T-helper 1 cell treated with Interleukin-12 subunit alpha and Interleukin-12 subunit beta and Interleukin-4 antibody, amounts not matched to agents 30 μg/mL and 1 μg/mL, for 36 hours (primary cell): ENCODE measurements at regions not wholly inside any gene's neighbourhood (a gene's known extent, or its start where the extent isn't known, plus 50 kb on each side); places are given as distances from the start of the nearest gene placed in this dataset.
"Not testable (repeated sequence)": the region's sequence is repeated elsewhere in the genome, so short reads cannot be mapped to it uniquely, and the experiment has no call there.

ENCODE experiments used
- H3K27ac Mint-ChIP-seq: one replicate; pipeline ENCODE4 v1.8.0; 2021; ENCODE audit warnings: mild to moderate bottlenecking, mixed read lengths
- H3K27me3 Mint-ChIP-seq: one replicate; pipeline ENCODE4 v1.8.0; 2021; ENCODE audit warnings: low read depth, mixed read lengths
- H3K36me3 Mint-ChIP-seq: one replicate; pipeline ENCODE4 v1.8.0; 2021; ENCODE audit warnings: low read depth, mixed read lengths
- H3K4me1 Mint-ChIP-seq: one replicate; pipeline ENCODE4 v1.8.0; 2021; ENCODE audit warnings: low read depth, mixed read lengths
- H3K4me3 Mint-ChIP-seq: one replicate; pipeline ENCODE4 v1.8.0; 2021; ENCODE audit warnings: mild to moderate bottlenecking, moderate library complexity, mixed read lengths
- H3K9me3 Mint-ChIP-seq: one replicate; pipeline ENCODE4 v1.8.0; 2021; ENCODE audit warnings: mixed read lengths

DNA sequence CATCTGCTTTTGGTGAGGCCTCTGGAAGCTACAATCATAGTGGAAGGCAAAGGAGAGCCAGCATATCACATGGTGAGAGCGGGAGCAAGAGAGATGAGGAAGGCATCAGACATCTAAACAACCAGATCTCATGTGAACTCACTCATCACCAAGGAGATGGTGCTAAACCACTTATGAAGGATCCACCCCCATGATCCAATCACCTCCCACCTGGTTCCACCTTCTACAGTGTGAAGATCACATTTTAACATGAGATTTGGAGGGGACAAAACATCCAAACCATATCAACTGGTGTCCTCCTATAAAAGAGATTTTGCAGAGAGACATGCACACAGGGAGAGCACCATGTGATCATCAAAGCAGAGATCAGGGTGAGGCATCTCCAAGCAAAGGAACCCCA is 578.6 kb downstream of the MATN1 start:
- Mint-ChIP-seq H3K4me3 (no peak overlapping the region), H3K27ac (no peak overlapping the region), H3K4me1 (no peaks in the 10 kb centered on the region), H3K27me3 (peaks cover 10% of the 10 kb centered on the region), H3K36me3 (no peaks in the 10 kb centered on the region), H3K9me3 (no peaks in the 10 kb centered on the region)

DNA sequence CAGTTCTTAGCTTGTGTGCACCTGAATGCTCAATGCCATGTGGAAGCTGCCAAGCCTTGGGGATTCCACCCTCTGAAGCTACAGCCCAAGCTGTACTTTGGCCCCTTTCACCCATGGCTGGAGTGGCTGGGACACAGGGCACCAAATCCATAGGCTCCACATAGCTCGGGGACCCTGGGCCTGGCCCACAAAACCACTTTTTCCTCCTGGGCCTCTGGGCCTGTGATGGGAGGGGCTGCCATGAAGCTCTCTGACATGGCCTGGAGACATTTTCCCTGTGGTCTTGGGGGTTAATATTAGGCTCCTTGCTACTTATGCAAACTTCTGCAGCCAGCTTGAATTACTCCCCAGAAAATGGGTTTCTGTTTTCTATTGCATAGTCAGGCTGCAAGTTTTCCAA is 579.9 kb downstream of the MATN1 start:
- Mint-ChIP-seq H3K4me3 (no peak overlapping the region), H3K9me3 (no peaks in the 10 kb centered on the region), H3K36me3 (no peaks in the 10 kb centered on the region), H3K27ac (no peak overlapping the region), H3K4me1 (no peaks in the 10 kb centered on the region), H3K27me3 (peaks cover 10% of the 10 kb centered on the region)

DNA sequence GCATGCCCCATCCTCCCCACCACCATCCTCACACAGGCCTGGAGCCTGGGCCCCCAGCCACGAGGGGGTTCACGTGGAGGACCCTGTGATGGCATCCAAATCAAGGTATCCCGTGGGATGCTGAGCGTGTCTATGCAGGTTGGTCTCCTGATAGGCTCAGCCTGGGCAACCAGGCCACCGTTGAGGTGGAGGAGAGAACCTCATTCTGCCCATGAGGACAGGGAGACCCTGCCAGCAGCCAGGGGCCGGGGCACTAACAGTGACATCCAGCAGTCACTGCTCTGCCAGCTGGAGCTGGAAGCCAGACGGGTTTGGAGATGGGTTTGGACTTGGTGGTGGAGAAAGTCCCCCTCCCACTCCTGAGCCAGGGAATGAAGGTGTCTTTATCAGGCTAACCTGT is 582.8 kb downstream of the MATN1 start:
- no peak overlapping the region for H3K27ac Mint-ChIP-seq
- H3K4me3 Mint-ChIP-seq = no peak overlapping the region
- H3K36me3 Mint-ChIP-seq = no peaks in the 10 kb centered on the region
- H3K27me3 Mint-ChIP-seq = peaks cover 6% of the 10 kb centered on the region
- no peaks in the 10 kb centered on the region for H3K9me3 Mint-ChIP-seq
- no peaks in the 10 kb centered on the region for H3K4me1 Mint-ChIP-seq

- H3K36me3 Mint-ChIP-seq = no peaks in the 10 kb centered on the region
Observed at GRCh38 chr1:30138891-30139290, 584.5 kb downstream of the MATN1 start.

GRCh38 chr1:30137001-30137400 is 586.4 kb downstream of the MATN1 start:
- Mint-ChIP-seq H3K4me3 (no peak overlapping the region), H3K27me3 (no peaks in the 10 kb centered on the region), H3K27ac (no peak overlapping the region), H3K36me3 (no peaks in the 10 kb centered on the region), H3K9me3 (no peaks in the 10 kb centered on the region), H3K4me1 (no peaks in the 10 kb centered on the region)

More at GRCh38 chr1:30138891-30139290, 584.5 kb downstream of the MATN1 start:
- no peak overlapping the region for H3K27ac Mint-ChIP-seq
- H3K9me3 Mint-ChIP-seq = no peaks in the 10 kb centered on the region
- peaks cover 2% of the 10 kb centered on the region for H3K27me3 Mint-ChIP-seq
- H3K4me1 Mint-ChIP-seq = no peaks in the 10 kb centered on the region
- H3K4me3 Mint-ChIP-seq = no peak overlapping the region

DNA sequence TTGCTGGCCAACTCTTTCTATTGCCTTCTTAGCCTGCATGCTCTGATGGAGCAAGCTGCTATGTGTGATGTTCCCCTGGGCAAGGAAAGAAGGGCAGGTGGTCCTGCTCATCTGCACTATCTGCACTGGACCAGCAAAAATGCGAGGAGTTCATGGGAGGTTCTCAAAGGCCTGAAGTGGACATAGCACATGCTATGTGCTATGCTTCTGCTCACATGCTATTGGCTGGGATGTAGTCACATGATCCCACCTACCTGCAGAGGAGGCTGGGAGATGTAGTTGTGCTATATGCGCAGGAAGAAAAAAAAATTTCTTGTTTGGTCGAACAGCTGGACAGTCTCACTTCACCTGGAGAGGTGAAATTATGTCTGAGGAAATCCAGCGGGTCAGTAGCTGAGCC is 587.7 kb downstream of the MATN1 start:
- H3K27me3 Mint-ChIP-seq = no peaks in the 10 kb centered on the region
- H3K4me3 Mint-ChIP-seq = no peak overlapping the region
- H3K36me3 Mint-ChIP-seq = no peaks in the 10 kb centered on the region
- no peaks in the 10 kb centered on the region for H3K4me1 Mint-ChIP-seq
- no peak overlapping the region for H3K27ac Mint-ChIP-seq
- H3K9me3 Mint-ChIP-seq = no peaks in the 10 kb centered on the region

- Mint-ChIP-seq H3K9me3 (no peaks in the 10 kb centered on the region), H3K36me3 (no peaks in the 10 kb centered on the region), H3K4me1 (no peaks in the 10 kb centered on the region), H3K27ac (no peak overlapping the region), H3K4me3 (no peak overlapping the region), H3K27me3 (no peaks in the 10 kb centered on the region)
Observed at GRCh38 chr1:30134466-30135217, 588.7 kb downstream of the MATN1 start.

DNA sequence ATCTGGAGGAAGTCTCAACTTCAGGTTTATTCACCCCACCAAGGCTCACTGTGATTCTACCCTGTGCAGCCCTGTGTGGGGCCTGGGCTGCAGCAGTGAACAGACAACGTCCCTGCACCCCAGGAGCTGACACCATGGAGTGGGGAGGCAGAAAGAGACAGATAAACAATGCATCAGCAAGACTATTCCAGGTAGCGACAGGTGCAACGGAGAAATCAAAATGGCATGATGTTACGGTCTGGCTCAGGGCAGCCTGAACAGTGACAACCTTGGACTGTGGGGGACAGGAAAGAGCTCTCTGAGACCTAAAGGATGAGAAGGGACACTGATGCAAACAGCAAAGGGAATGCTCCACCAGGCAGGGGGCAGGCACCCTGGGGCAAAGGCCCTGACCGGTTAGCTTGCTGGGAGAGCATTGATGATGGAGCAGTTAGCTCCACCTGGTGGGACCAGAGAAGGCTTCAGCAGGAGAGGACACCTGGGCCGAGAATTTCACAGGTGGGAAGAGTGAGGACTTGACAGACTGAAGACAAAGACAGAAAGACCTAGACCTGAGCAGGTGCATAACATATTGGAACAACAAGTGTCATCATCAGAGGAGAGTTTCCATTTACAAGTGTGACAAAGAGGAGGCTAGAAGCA is 589.9 kb downstream of the MATN1 start:
- no peaks in the 10 kb centered on the region for H3K36me3 Mint-ChIP-seq
- no peaks in the 10 kb centered on the region for H3K4me1 Mint-ChIP-seq
- H3K27ac Mint-ChIP-seq = no peak overlapping the region
- H3K4me3 Mint-ChIP-seq = no peak overlapping the region
- no peaks in the 10 kb centered on the region for H3K9me3 Mint-ChIP-seq
- H3K27me3 Mint-ChIP-seq = no peaks in the 10 kb centered on the region

- Mint-ChIP-seq H3K27ac (no peak overlapping the region), H3K36me3 (no peaks in the 10 kb centered on the region), H3K9me3 (no peaks in the 10 kb centered on the region), H3K4me1 (no peaks in the 10 kb centered on the region), H3K4me3 (no peak overlapping the region), H3K27me3 (no peaks in the 10 kb centered on the region)
Observed at GRCh38 chr1:30132602-30133286, 590.6 kb downstream of the MATN1 start.

GRCh38 chr1:30130566-30130965 is 592.8 kb downstream of the MATN1 start:
- H3K27ac Mint-ChIP-seq, H3K4me1 Mint-ChIP-seq, H3K4me3 Mint-ChIP-seq, H3K9me3 Mint-ChIP-seq, H3K27me3 Mint-ChIP-seq, H3K36me3 Mint-ChIP-seq: not testable (repeated sequence)

DNA sequence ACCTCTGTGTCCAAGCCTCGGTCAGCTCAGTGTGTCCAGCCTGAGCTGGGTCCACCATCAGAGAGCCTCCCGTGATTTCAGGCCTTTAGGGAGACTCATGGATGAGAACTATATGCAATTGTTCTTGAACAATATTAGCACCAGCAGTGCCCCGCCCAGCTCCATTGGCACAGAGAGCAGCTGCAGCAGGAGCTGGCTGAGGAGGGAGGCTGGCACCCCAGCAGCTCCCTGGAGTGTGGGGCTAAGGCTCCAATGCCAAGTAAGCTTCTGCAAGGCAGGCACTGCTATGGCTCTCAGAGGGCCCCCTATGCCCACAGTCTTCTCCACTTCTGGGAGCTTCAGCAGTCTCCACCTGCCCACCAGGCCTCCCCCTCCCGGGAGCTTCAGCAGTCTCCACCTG is 593.3 kb downstream of the MATN1 start:
- Mint-ChIP-seq H3K27me3 (no peaks in the 10 kb centered on the region), H3K36me3 (no peaks in the 10 kb centered on the region), H3K4me3 (no peak overlapping the region), H3K4me1 (no peaks in the 10 kb centered on the region), H3K27ac (no peak overlapping the region), H3K9me3 (no peaks in the 10 kb centered on the region)

DNA sequence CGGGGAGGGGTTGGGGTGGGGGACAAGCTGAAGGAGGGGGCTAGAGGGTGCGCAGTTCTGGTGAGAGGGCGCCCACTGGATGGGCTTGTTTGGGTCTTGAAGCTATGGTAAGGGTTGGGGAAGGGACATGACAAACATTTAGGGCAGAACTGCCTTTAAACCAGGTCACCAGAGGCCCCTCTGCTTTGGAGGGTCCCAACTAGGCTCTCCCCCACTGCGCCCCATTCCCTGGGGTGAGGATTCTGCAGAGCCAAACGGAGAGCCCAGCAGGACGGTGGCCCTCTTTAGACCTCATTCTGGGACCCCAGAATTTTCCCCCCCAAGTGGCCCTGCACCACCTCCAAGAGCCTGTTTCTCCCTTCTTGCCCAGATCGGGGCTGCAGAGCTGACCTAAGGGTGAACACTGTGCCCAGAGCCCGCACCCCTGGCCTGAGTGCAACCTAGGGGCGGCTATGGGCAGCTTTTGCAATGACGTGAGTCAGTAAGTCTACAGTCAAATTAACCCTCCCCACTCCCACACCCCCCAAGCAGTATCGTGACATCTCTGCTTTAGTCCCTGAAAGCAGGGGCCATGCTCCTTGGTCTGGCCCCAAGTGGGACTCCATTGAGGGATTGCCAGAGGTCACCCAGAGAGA is 593.8 kb downstream of the MATN1 start:
- H3K36me3 Mint-ChIP-seq = no peaks in the 10 kb centered on the region
- no peak overlapping the region for H3K4me3 Mint-ChIP-seq
- no peak overlapping the region for H3K27ac Mint-ChIP-seq
- H3K27me3 Mint-ChIP-seq = no peaks in the 10 kb centered on the region
- no peaks in the 10 kb centered on the region for H3K4me1 Mint-ChIP-seq
- no peaks in the 10 kb centered on the region for H3K9me3 Mint-ChIP-seq

- H3K4me3 Mint-ChIP-seq = no peak overlapping the region
Observed at GRCh38 chr1:30129001-30129408, 594.4 kb downstream of the MATN1 start.

DNA sequence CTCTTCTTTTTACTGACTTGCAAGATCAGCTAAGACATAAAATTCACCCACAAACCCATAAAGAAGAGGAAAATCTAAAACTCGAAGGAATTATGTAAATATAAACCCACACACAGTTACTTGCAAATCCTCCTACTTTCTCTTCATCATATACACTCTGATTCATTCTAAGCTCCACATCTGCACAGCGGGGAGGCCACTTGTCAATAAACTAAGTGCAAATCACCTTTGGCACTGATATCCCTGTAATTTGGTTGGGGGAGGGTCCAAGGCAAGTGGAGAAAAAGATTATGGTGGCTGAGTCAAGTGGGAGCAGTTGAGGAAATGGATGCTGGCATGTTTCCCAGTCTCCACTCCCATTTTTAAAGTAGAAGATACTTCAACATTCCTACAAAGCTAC is 596.5 kb downstream of the MATN1 start:
- Mint-ChIP-seq H3K27me3 (no peaks in the 10 kb centered on the region), H3K4me3 (no peak overlapping the region), H3K9me3 (no peaks in the 10 kb centered on the region), H3K27ac (no peak overlapping the region), H3K4me1 (no peaks in the 10 kb centered on the region), H3K36me3 (no peaks in the 10 kb centered on the region)

More at GRCh38 chr1:30129001-30129408, 594.4 kb downstream of the MATN1 start:
- no peaks in the 10 kb centered on the region for H3K36me3 Mint-ChIP-seq
- H3K4me1 Mint-ChIP-seq = no peaks in the 10 kb centered on the region
- H3K27me3 Mint-ChIP-seq = no peaks in the 10 kb centered on the region
- H3K27ac Mint-ChIP-seq = no peak overlapping the region
- H3K9me3 Mint-ChIP-seq = no peaks in the 10 kb centered on the region

GRCh38 chr1:30125821-30126170 is 597.6 kb downstream of the MATN1 start:
- Mint-ChIP-seq H3K4me3 (no peak overlapping the region), H3K36me3 (no peaks in the 10 kb centered on the region), H3K27me3 (no peaks in the 10 kb centered on the region), H3K27ac (no peak overlapping the region), H3K4me1 (no peaks in the 10 kb centered on the region), H3K9me3 (no peaks in the 10 kb centered on the region)
